Stimulated activated CD4-positive, alpha-beta T cell treated with anti-CD3 and anti-CD28 coated beads, Interleukin-4, amount 100 ng/mL, for 24 hours (primary cell): ENCODE measurements at regions not wholly inside any gene's neighbourhood (a gene's known extent, or its start where the extent isn't known, plus 50 kb on each side); places are given as distances from the start of the nearest gene placed in this dataset.
"Not testable (repeated sequence)": the region's sequence is repeated elsewhere in the genome, so short reads cannot be mapped to it uniquely, and the experiment has no call there.

Experiments used
- DNase-seq: peaks from one replicate; pipeline ENCODE4 v3.0.0-alpha.2; 2020

DNA sequence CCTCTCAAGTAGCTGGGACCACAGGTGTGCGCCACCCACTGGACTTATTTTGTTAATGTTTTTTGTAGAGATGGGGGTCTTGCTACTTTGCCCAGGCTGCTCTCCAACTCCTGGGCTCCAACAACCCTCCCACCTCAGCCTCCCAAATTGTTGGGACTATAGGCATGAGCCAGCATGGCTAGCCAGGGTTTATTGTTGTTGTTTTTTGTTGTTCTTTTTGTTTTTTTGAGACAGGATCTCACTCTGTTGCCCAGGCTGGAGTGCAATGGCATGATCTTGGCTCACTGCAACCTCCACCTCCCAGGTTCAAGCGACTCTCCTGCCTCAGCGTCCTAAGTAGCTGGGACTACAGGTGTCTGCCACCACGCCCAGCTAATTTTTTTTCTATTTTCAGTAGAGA is 142.2 kb downstream of the CRLF3 start:
- DNase-seq: not testable (repeated sequence)

DNA sequence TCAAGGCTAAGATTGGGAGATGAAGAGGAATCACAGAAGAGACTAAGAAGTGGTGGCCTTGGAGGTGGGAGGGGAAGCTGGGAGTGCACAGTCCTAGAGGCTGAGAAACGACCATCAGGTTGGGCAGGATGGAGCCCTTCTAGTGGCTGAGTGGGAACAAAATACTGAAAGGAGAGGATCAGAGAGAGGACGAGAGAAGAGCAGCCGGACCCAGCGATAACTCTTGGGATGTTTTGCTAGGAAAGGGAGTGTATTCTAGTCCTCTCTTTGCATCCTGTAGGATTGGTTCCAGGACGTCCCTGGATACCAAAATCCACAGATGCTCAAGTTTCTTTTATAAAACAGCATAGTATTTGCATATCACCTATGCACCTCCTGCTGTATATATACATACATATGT is 143.8 kb downstream of the CRLF3 start:
- DNase-seq: not testable (repeated sequence)

DNA sequence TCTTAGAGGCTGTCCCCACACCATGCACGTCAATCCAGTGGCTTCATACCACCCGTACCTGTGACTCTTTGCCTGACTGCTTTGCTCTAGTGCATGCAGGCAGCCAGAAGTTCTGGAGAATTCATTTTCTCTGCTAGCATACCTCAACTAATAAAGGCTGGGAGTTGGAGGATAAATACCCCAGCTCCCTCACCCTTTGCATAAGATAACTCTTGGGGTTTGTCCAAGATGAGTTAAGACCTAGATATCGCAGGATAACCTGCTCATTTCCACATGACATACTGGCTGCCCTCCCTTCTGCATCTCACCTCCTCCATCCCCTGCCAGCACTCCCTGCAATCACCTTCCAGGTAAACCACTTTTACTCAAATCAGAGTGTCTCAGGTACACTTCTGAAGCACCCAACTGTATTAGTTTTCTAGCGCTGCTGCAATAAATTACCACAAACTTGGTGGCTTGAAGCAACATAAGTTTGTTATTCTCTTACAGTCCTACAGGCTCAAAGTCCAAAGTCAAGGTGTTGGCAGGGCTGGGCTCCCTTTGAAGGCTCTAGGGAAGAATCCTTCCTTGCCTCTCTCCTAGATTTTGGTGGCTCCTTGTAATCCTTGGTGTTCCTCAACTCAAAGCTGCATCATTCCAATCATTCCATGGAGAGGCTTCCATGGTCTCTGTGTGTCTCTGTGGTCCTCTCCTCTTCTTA is 146.8 kb downstream of the CRLF3 start:
- no peak for DNase-seq

DNA sequence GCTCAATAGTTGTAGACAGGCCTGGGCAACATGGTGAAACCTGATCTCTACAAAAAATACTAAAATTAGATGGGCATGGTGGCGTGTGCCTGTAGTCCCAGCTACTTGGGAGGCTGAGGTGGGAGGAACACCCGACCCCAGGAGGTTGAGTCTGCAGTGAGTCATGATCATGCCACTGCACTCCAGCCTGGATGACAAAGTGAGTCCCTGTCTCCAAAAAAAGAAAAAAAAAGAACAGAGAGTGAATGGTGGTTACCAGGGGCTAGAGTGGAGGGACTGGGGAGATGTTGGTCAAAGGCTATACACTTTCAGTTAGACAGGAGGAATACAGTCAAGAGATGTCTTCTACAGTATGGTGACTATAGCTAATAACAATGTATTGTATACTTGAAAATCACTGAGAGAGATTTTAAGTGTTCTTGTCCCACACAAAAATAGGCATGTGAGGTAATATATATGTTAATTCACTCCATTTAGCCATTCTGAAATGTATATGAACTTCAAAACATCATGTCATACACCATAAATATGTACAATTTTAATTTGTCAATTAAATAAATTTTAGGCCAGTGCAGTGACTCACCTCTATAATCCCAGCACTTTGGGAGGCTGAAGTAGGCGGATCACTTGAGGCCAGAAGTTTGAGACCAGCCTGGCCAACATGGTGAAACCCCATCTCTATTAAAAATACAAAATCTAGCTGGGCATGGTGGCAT is 148.6 kb downstream of the CRLF3 start:
- not testable (repeated sequence) for DNase-seq

DNA sequence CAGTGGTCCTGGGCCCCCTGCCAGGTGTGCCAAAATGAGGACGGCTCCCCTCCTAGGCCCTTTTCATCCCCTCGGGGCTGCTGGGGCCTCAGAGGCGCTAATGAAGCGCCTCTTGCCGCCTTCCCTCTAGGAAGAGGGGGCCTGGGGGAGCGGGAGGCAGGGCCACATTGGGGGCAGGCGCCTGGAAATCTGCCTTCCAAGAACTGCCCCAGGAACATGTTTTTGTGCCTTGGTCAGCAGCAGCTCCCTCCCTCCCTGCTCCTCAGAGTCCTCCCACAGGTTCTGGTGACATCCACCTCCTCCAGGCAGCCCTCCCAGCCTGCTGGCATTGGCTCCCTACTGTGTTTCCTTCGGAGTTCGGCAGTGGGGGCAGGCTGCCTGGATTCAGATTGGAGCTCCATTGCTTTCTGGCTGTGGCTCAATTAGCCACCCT is 155.3 kb downstream of the CRLF3 start:
- not testable (repeated sequence) for DNase-seq

DNA sequence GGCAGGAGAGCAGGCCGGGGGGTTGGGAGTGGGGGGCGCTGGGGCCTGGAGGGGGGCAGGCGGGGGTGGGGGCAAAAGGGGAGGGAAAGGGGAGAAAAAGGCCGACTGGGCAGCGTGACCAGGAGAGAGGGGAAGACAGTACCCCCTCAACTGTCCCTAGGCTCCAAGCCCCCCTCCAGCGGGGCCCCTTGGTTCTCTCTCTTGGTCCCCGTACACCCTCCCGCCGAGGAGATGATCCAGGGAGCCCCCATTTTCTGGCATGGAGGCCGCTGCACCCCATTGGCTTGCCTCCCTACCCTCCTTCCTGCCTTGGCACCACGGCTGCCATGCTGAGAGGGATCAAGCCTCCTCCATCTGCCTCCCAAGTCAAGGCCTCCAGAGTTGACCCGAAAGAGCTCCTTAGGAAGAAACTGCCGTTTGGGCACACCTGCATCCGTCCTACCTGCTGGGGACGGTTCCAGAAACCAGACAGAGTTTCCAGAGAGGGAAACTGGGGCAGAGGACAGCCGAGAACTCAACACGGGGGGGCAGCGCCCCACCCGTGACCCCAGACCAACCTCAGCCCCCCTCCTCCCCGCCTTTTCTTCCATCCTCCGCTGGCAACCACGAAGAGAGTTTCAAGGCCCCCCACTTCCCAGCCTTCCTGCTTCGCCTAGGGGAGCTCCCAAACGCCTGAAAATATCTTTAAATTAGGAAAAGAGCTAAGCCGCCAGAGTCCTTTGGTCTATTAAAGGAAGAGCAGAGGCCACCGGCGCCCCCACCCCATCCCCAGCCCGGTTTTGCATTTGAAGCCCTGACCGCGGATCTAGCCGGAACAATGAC is 155.9 kb downstream of the CRLF3 start:
- not testable (repeated sequence) for DNase-seq

DNA sequence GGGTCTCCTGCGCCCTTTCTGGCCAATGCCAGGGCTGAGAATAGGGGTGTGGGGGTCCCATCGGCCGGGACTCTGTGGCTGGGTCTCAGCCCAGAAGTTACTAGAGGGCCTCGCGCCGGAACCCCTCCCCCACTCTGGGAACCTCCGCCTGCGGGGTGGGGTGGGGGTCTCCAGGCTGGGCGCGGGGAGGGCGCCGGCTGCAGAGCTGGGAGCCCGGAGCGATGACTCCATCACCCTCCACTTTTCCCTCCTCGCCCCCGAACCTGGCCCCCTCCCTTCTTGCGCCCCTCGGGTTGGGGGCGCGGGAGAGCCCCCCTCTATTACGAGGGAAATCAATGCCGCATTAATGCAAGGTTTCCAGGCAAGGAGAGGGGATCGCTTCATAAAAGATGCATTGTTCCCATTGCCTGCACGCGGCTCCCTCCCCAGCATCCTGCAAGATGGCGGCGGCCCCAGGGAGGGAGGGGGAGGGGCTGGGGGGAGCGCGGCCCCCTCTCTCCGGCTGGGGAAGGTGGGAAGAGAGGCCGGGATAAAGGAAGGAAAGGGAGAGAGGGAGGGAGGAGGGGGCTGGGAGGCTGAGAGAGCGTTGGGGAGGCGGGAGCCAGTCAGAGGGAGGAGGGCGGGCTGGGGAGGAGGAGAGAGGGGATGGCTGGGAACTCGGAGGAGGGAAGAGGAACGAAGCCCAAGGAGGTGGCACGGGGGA is 156.7 kb downstream of the CRLF3 start:
- DNase-seq: not testable (repeated sequence)

DNA sequence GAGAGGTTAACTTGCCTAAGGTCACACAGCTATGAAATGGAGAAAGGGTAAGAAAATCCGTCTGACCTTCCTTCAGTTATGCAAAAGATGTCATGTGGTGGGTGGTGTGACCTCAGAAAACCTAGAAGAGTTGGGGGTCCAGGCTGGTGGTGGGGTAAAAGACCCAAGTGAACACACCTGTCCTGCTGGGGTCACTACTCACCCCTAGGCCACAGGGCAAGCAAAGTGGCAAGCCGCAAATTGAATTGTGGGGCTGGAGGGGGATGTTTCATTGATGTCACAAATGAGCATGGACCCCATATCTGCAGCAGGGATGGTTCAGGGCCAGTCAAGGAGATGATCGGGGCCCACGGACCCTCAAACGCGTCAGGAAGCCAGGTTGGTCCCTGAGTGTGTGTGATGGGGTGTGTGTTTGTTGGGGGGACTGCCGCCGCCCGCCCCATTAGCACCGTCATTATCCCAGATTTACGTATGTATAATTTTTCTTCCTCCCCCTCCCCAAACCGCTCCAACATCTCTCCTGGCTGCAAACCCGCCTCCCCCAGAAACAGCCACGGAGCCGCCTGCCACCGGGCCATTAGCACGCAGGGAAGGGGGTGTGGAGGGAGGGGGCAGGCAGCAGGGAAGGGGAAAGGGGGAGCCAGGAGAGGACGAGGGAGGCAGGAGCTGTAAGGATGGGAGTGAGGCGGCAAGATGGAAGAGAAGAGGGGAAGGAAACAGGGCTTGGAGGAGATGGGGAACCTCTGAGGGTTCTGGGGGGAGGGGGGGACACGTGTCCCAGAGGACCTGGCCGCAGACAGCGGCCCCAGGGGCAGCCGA is 157.4 kb downstream of the CRLF3 start:
- DNase-seq: not testable (repeated sequence)

DNA sequence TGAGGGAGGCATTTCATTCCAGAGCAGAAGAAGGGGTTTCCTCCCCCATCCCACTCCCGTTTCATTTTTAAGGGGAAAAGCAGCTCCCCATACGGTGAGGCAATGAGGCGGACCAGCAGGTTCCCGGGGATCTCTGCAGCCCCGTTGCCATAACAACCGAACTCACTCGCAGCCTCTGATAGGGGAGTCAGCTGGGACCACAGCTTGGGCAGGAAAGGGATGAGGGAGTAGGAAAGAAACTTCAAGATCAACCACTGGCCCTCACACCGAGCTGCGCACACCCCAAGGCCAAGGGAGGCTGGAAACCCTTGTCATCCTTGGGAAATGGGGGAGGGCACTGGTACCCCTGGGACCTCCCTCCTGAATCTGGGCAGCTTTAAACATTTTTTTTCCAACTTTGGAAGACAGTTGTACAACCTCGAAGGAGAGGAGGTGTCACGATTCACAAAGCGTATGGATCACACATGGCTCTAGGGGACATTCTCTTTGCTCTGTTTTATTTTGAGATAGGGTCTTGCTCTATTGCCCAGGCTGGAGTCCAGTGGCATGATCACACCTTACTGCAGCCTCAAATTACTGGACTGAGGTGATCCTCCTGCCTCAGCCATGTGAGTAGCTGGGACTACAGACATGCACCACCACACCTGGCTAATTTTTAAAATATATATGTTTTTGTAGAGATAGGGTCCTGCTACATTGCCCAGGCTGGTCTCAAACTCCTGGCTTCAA is 160.6 kb downstream of the CRLF3 start:
- DNase-seq: not testable (repeated sequence)

DNA sequence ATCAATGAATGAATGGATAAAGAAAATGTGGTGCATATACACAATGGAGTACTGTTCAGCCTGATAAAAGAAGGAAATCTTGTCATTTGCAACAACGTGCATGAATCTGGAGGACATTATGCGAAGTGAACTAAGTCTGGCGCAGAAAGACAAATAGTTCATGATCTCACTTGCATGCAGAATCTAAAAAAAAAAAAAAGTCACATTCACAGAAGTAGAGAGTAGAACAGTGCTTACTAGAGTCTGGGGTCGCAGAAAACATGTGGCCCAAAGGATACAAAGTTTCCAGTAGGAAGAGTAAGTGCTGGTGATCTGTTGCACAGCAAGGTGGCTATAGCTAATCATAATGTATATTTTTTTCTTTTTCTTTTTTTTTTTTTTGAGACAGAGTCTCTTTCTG is 167.3 kb downstream of the CRLF3 start:
- not testable (repeated sequence) for DNase-seq

DNA sequence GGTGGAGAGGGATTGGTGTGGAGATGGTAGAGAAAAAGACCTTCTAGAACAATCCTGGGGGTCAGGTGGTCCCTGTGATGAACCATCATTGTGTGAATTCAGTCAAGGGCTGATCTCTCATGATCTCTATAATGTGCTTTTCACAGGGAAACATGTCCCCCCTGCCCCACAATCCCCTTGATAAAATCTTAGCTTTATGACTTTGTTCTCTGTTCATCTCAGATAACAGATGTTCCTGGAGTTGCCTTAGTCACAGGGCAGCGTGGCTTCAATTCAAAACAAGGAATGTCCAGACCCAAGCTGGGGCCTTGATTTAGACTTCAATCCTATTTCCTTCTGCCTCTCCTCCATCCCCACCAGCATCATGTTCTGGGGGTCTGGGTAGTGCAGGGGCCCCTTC is 171.5 kb downstream of the CRLF3 start:
- not testable (repeated sequence) for DNase-seq

DNA sequence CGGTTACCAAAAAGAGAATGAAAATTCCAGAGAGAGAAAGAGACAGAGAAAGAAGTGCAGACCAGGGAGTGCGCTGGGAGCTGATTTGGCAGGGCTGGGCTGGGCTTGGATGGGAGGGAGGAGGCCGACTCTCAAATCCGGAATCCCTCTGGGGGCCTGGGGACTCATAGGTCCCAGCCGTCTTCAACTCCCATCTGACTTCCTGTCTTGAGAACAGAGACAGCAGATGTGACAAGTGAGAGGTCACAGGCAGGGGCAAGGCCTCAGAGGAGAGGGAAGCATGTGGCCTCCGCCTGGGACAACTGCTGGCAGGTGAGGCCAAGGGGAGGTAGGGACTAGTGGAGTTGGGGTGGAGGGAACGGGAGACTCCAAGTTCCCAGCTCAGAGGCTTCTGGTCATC is 172.9 kb downstream of the GOSR1 start:
- not testable (repeated sequence) for DNase-seq

DNA sequence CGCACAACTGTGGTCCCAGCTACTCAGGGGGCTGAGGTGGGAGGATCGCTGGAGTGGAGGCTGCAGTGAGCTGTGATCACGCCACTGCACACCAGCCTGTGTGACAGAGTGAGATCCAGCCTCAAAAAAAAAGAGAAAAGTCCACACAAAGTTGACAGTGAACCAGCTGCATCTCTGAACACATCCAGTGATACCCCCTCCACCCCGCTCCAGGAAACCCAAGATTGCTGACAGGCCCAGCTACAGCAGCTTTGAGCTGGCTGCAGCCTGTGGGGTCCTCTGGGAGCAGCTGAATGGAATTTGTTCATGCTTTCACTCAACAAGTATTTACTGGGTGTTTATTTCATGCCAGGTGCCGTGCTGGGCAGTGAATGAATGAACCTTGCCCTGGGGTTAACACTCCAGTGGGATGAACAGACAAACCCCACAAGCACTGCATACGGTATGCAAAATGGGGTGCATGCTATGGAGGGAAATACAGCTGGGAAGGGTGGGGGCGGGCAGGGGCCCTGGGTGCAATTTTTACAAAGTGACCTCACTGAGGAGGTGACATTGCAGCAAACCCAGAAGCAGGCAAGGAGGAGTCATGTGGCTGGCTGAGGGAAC is 170.9 kb downstream of the GOSR1 start:
- DNase-seq: not testable (repeated sequence)

DNA sequence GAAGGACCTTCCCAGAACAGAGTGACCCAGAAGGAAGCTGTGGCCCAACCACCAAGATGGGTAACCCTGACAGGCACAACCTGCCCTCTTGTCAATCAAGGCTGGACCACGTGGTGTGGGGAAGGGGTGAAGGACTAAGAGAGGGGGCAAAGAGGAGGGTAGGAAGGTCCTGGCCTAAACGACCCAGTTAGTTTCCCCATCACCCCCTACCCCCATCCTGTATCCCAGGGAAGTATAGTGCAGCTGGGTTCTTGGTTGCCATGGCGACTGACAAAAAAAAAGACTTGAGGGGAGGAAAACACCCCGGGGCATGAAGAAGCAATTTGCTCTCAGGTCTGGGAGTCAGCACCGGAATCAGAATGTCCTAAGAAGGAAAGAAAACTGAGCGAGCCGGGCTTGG is 168.7 kb downstream of the GOSR1 start:
- DNase-seq: not testable (repeated sequence)

DNA sequence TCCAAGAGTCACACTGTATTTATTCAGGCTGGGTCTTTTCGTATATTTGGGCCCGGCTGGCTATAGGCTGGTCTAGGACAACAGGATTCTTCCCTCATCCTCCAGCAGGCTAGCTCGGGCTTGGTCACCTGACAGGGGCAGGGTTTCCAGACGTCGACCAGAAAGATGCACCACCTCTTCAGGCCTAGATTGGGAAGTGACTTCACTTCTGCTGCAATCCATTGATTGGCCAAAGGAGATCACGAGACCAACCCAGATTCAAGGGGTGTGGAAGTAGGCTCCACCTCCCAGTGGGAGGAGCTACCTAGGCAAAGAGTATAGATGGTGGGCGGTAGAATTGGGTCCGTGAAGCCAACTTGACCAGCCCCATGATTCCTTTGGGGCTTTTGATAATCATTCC is 167.5 kb downstream of the GOSR1 start:
- DNase-seq: not testable (repeated sequence)

DNA sequence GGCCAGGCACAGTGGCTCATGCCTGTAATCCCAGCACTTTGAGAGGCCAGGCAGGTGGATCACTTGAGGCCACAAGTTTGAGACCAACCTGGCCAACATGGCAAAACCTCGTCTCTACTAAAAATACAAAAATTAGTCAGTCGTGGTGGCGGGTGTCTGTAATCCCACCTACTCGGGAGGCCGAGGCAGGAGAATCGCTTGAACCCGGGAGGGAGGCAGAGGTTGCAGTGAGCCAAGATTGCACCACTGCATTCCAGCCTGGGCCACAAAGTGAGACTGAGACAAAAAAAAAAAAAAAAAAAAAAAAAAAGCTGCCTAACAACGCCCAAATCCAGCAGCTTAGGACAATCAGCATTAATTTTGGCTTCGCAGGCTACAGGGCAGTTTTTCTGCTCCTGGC is 167.1 kb downstream of the GOSR1 start:
- not testable (repeated sequence) for DNase-seq

DNA sequence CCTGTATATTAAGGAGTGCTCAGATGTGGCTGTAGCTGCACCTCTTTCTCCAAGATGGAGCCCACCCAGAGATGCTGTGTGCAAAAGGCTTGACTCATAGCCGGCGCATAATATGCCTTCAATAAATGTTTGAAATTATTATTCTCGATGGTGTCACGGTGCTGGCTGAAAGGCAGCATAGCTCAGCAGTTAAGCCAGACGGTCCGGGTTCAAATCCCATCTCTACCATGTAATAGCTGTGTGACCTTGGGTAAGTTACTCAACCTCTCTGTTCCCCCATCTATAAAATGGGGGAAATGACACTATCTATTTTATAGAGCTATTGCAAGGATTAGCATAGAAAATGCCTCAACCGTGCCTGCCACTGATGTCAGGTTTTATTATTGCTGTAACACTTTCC is 164.2 kb downstream of the GOSR1 start:
- not testable (repeated sequence) for DNase-seq

DNA sequence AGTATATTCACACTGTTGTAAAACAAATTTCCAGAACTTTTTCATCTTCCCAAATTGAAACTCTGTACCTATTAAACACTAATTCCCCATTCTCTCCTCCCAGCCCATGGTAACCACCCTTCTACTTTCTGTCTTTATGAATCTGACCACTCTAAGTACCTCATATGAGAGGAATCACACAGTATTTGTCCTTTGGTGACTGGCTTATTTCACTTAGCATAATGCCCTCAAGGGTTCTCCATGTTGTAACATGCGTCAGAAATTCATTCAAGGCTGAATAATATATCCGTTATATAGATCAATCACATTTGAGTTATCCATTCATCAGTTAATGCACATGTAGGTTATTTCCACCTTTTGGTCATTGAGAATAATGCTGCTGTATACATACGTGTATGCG is 162.2 kb downstream of the GOSR1 start:
- DNase-seq: not testable (repeated sequence)

DNA sequence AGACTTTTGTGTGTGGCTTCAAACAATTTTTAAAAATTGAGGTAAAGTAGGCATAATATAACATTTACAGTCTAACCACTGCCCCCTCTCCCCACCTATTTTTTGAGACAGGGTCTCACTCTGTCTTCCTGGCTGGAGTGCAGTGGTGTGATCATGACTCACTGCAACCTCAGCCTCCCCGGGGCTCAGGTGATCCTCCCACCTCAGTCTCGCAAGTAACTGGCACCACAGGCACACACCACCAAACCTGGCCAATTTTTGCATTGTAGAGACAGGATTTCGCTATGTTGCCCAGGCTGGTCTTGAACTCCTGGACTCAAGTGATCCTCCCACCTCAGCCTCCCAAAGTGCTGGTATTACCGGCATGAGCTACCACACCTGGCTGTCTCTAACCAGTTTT is 161.8 kb downstream of the GOSR1 start:
- DNase-seq: not testable (repeated sequence)

DNA sequence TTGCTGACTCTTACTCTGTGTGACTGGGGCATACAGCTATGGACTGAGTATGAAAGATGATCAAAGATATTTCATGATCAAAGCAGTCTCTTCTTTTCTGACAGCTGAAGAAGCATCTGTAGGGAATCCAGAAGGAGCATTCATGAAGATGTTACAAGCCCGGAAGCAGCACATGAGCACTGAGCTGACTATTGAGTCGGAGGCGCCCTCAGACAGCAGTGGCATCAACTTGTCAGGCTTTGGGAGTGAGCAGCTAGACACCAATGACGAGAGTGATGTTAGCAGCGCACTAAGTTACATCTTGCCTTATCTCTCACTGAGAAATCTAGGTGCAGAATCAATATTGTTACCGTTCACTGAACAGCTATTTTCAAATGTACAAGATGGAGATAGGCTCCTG is 154.4 kb downstream of the GOSR1 start:
- DNase-seq: not testable (repeated sequence)

DNA sequence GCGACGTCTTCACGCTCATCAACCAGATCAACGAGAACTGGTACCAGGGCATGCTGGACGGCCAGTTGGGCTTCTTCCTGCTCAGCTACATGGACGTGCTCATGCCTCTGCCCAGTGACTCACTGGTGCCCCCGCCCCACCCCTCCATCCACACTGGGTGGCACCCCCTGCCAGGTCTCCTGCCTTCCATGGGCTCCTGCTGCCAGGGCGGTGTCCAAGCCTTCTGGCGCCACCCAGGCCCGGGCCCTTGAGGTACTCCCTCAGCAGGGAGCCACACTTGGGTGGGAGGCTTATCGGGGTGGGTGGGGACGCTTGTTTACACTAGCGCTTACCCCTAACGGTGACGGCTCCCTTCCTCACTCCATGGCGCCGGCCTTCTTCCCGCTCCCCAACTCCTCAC is 148.2 kb downstream of the GOSR1 start:
- not testable (repeated sequence) for DNase-seq
